Hepatocyte (in vitro differentiated cells): ENCODE measurements at regions not wholly inside any gene's neighbourhood (a gene's known extent, or its start where the extent isn't known, plus 50 kb on each side); places are given as distances from the start of the nearest gene placed in this dataset.
"Not testable (repeated sequence)": the region's sequence is repeated elsewhere in the genome, so short reads cannot be mapped to it uniquely, and the experiment has no call there.

Experiments
- DNase-seq: peaks from one replicate; pipeline ENCODE4 v3.0.0-alpha.2; 2016; ENCODE audit warnings: low spot score
- H2AFZ ChIP-seq: fragments of 200-600 bp; sonication (generic); 2 replicates; pipeline ENCODE4 v1.6.0; 2016; ENCODE audit warnings: antibody characterized with exemption, mild to moderate bottlenecking
- H3K27ac ChIP-seq: fragments of 200-600 bp; sonication (generic); 2 replicates; pipeline ENCODE4 v1.5.1; 2016; ENCODE audit warnings: mild to moderate bottlenecking
- H3K27me3 ChIP-seq: fragments of 200-600 bp; sonication (generic); 2 replicates; pipeline ENCODE4 v1.6.1; 2016
- H3K36me3 ChIP-seq: fragments of 200-600 bp; sonication (generic); replicated peaks from 2 replicates; pipeline ENCODE4 v1.5.1; 2016; ENCODE audit warnings: low read depth; ENCODE audit not compliant: insufficient read depth
- H3K4me1 ChIP-seq: fragments of 200-600 bp; sonication (generic); 2 replicates; pipeline ENCODE4 v1.5.1; 2016; ENCODE audit warnings: mild to moderate bottlenecking, moderate library complexity; ENCODE audit not compliant: insufficient read depth
- H3K4me2 ChIP-seq: fragments of 200-600 bp; sonication (generic); 2 replicates; pipeline ENCODE4 v1.6.0; 2016
- H3K4me3 ChIP-seq: fragments of 200-600 bp; sonication (generic); 2 replicates; pipeline ENCODE4 v1.5.1; 2016; ENCODE audit warnings: mild to moderate bottlenecking
- H3K79me2 ChIP-seq: fragments of 200-600 bp; sonication (generic); 2 replicates; pipeline ENCODE4 v1.6.0; 2017; ENCODE audit warnings: mild to moderate bottlenecking
- H3K9me2 ChIP-seq: fragments of 200-600 bp; sonication (generic); replicated peaks from 2 replicates; pipeline ENCODE4 v1.6.0; 2017; ENCODE audit warnings: mild to moderate bottlenecking; ENCODE audit not compliant: insufficient read depth
- H3K9me3 ChIP-seq: fragments of 200-600 bp; sonication (generic); 2 replicates; pipeline ENCODE4 v1.5.1; 2016; ENCODE audit warnings: low read depth, mild to moderate bottlenecking
- H4K20me1 ChIP-seq: fragments of 200-600 bp; sonication (generic); 2 replicates; pipeline ENCODE4 v1.6.0; 2016; ENCODE audit warnings: mild to moderate bottlenecking; ENCODE audit not compliant: insufficient read depth, poor library complexity, severe bottlenecking
- EZH2 ChIP-seq: fragments of 200-600 bp; sonication (generic); IDR thresholded peaks from 2 replicates; pipeline ENCODE4 v1.6.1; 2016; ENCODE audit warnings: antibody characterized with exemption, mild to moderate bottlenecking, borderline replicate concordance
- EZH2phosphoT487 ChIP-seq: fragments of 200-600 bp; sonication (generic); IDR thresholded peaks from one replicate; pipeline ENCODE4 v1.6.1; 2018; ENCODE audit warnings: antibody characterized with exemption, mild to moderate bottlenecking, low read depth, moderate library complexity; ENCODE audit not compliant: unreplicated experiment, severe bottlenecking
- WGBS: methylation state at CpG from one replicate; pipeline ENCODE4 v1.1.6; 2016; ENCODE audit warnings: low lambda C conversion rate; ENCODE audit errors: missing lambda C conversion rate; 5-methylcytosine and 5-hydroxymethylcytosine counted together
- TF ChIP-seq, protein P1 (sequence below): fragments of 200-600 bp; sonication (generic); IDR thresholded peaks from 2 replicates; pipeline ENCODE4 v1.5.1; 2016; ENCODE audit warnings: antibody characterized with exemption, mild to moderate bottlenecking; ENCODE audit not compliant: poor library complexity

DNA sequence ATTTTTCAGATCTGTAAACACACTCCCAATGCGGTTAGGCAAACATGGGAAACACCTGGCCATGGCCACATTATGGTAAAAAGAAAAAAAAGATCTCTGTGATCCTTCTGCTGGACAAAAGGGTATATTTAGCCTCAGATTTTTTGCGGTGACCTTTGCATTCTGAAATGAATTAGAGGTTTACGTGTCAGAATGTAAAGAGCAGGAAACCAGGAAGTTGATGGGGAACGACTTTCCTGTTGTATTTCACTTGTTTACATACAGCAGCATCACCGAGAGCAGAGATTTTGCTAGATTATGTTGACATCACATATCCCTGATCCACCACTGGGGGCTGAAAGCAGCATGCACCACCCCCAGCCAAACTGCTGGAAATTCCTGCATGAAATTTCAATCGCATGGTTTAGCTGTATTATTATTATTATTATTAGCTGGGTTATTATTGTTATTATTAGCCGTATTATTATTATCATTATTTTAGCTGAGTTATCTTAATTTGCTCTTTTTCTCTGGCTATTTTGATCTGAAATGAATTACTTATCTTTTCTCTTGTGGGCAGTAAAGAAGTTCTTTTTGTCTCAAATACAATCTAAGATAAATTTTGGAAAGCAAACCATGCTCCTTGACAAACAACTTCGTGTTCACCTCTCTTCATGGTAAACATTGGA, 189.4 kb downstream of the ZFP64 start:
- TF ChIP-seq, protein P1, sequence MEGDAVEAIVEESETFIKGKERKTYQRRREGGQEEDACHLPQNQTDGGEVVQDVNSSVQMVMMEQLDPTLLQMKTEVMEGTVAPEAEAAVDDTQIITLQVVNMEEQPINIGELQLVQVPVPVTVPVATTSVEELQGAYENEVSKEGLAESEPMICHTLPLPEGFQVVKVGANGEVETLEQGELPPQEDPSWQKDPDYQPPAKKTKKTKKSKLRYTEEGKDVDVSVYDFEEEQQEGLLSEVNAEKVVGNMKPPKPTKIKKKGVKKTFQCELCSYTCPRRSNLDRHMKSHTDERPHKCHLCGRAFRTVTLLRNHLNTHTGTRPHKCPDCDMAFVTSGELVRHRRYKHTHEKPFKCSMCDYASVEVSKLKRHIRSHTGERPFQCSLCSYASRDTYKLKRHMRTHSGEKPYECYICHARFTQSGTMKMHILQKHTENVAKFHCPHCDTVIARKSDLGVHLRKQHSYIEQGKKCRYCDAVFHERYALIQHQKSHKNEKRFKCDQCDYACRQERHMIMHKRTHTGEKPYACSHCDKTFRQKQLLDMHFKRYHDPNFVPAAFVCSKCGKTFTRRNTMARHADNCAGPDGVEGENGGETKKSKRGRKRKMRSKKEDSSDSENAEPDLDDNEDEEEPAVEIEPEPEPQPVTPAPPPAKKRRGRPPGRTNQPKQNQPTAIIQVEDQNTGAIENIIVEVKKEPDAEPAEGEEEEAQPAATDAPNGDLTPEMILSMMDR: no peak
- TF ChIP-seq EZH2phosphoT487: no peak
- no peak for TF ChIP-seq EZH2
- peak overlapping the region; percentile 11 for H3K27ac ChIP-seq
- H3K4me2 ChIP-seq: peak overlapping the region; percentile 36
- H3K4me1 ChIP-seq: peaks cover 3% of the 10 kb centered on the region
- H4K20me1 ChIP-seq: no peaks in the 10 kb centered on the region
- H3K79me2 ChIP-seq: no peaks in the 10 kb centered on the region
- no peaks in the 10 kb centered on the region for H3K9me3 ChIP-seq
- H3K9me2 ChIP-seq: no peaks in the 10 kb centered on the region
- H3K36me3 ChIP-seq: no peaks in the 10 kb centered on the region
- no peaks in the 10 kb centered on the region for H3K27me3 ChIP-seq
- peak overlapping the region; percentile 19 for H2AFZ ChIP-seq
- DNase-seq: peak; percentile 21
- no peak overlapping the region for H3K4me3 ChIP-seq
- WGBS: 48% methylated on average over 8 of the region's 8 CpGs

DNA sequence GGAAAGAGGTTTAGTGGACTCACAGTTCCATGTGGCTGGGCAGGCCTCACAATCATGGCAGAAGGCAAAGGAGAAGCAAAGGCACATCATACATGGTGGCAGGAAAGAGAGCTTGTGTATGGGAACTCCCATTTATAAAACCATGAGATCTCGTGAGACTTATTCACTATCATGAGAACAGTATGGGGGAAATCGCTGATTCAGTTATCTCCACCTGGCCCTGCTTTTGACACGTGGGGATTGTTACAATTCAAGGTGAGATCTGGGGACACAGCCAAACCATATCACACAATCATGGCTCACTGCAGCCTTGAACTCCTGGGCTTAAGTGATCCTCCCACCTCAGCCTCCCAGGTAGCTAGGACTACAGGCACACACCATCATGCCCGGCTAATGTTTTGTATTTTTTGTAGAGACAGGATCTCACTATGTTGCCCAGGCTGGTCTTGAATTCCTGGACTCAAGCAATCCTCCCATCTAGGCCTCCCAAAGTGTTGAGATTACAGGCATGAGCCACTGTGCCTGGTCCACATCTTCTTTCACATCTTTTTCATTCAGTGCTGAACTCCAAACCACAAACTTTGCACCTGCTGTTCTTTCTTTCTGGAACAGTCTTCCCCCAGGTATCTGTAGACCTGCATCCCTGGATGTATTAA, 194.2 kb downstream of the ZFP64 start:
- H2AFZ ChIP-seq, H3K36me3 ChIP-seq, H4K20me1 ChIP-seq, H3K9me3 ChIP-seq, H3K9me2 ChIP-seq, H3K4me1 ChIP-seq, H3K27ac ChIP-seq, H3K27me3 ChIP-seq, DNase-seq, H3K4me2 ChIP-seq, H3K4me3 ChIP-seq, H3K79me2 ChIP-seq: not testable (repeated sequence)
- 84% methylated on average over 4 of the region's 4 CpGs for WGBS

DNA sequence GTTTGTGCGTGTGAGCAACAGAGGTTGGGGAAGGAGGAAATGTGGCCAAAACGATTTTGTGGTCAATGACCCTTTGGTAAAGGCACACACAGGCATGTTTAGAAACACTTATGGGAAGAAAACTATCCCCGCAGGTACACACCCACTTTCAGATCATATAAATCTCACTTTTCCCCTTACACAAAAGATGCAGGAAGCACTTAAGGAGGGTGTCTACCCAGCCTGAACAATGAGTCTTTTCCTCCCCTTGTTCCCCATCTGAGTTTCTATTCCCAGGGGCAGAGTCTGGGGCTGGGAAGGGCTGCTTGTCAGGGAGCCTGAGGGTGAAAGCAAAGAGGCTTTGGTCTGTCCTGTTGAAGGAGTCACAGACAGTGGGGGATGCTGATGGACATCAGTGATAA, 193.2 kb upstream of the SALL4 start:
- Histone ChIP-seq H3K27ac (peak overlapping the region; percentile 46), H3K4me1 (no peaks in the 10 kb centered on the region), H3K9me3 (no peaks in the 10 kb centered on the region), H3K9me2 (no peaks in the 10 kb centered on the region), H3K4me2 (peak overlapping the region; percentile 6), H3K27me3 (no peaks in the 10 kb centered on the region), H4K20me1 (no peaks in the 10 kb centered on the region), H3K4me3 (no peak overlapping the region), H3K36me3 (no peaks in the 10 kb centered on the region), H3K79me2 (no peaks in the 10 kb centered on the region), H2AFZ (no peak overlapping the region)
- TF ChIP-seq EZH2phosphoT487: no peak
- TF ChIP-seq, protein P1: no peak
- no peak for TF ChIP-seq EZH2
- 55% methylated on average over 3 of the region's 3 CpGs for WGBS
- no peak for DNase-seq

DNA sequence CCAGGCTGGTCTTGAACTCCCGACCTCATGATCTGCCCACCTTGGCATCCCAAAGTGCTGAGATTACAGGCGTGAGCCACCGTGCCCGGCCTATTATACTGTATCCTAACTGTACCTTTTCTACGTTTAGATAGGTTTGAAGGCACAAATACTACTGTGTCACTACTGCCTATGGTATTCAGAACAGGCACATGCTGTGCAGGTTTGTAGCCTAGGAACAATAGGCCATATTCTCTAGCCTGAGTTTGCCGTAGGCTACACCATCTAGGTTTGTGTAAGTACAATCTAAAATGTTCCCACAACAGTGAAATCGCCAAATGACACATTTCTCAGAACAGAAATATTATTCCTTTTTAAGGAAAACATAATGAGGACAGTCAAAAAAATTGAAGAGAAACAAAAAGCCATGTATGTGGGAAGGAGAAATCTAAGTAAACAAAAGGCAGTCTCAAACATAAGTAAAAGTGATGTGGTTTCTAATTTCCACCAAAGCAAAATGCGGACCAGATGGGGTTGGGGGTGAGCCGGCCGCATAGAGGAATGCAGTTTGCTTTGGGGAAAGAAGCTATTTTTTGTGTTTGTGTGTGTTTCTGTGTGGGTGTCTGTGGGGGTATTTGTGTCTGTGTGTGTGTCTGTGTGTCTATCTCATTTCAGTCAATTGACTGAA, 192.6 kb upstream of the SALL4 start:
- TF ChIP-seq EZH2: no peak
- TF ChIP-seq, protein P1: no peak
- no peak for TF ChIP-seq EZH2phosphoT487
- H3K27ac ChIP-seq: peak overlapping the region; percentile 46
- H3K36me3 ChIP-seq: no peaks in the 10 kb centered on the region
- no peaks in the 10 kb centered on the region for H3K9me3 ChIP-seq
- no peak overlapping the region for H2AFZ ChIP-seq
- no peaks in the 10 kb centered on the region for H3K9me2 ChIP-seq
- H3K27me3 ChIP-seq: no peaks in the 10 kb centered on the region
- no peaks in the 10 kb centered on the region for H3K79me2 ChIP-seq
- H3K4me1 ChIP-seq: no peaks in the 10 kb centered on the region
- WGBS: 69% methylated on average over 10 of the region's 10 CpGs
- no peak for DNase-seq
- no peaks in the 10 kb centered on the region for H4K20me1 ChIP-seq
- H3K4me2 ChIP-seq: peak overlapping the region; percentile 6
- no peak overlapping the region for H3K4me3 ChIP-seq
